ENCODE measurements at regions not wholly inside any gene's neighbourhood (a gene's known extent, or its start where the extent isn't known, plus 50 kb on each side); places are given as distances from the start of the nearest gene placed in this dataset.
"Not testable (repeated sequence)": the region's sequence is repeated elsewhere in the genome, so short reads cannot be mapped to it uniquely, and the experiment has no call there.

GRCh38 chr1:95536501-95536900 is 302.5 kb downstream of the RWDD3 start:
- DNase-seq: no peak

GRCh38 chr1:95537176-95537575 is 303.2 kb downstream of the RWDD3 start:
- DNase-seq: no peak

- DNase-seq: not testable (repeated sequence)
Observed at GRCh38 chr1:95538242-95538641, 304.2 kb downstream of the RWDD3 start.

- DNase-seq: no peak
Observed at GRCh38 chr1:95542936-95543335, 308.9 kb downstream of the RWDD3 start.

- DNase-seq: no peak
Observed at GRCh38 chr1:95547005-95547404, 313.0 kb downstream of the RWDD3 start.

- DNase-seq: no peak
Observed at GRCh38 chr1:95548211-95548610, 314.2 kb downstream of the RWDD3 start.

- DNase-seq: no peak
Observed at GRCh38 chr1:95551201-95551600, 317.2 kb downstream of the RWDD3 start.

GRCh38 chr1:95553595-95553994 is 319.6 kb downstream of the RWDD3 start:
- DNase-seq: no peak

- DNase-seq: no peak
Observed at GRCh38 chr1:95554408-95554807, 320.4 kb downstream of the RWDD3 start.

- no peak for DNase-seq
Observed at GRCh38 chr1:95558791-95559190, 324.8 kb downstream of the RWDD3 start.

- DNase-seq: no peak
Observed at GRCh38 chr1:95561346-95561745, 327.3 kb downstream of the RWDD3 start.

GRCh38 chr1:95562230-95562629 is 328.2 kb downstream of the RWDD3 start:
- DNase-seq: no peak

GRCh38 chr1:95572002-95572401 is 338.0 kb downstream of the RWDD3 start:
- no peak for DNase-seq

- DNase-seq: no peak
Observed at GRCh38 chr1:95572962-95573361, 339.0 kb downstream of the RWDD3 start.

GRCh38 chr1:95575291-95575690 is 341.3 kb downstream of the RWDD3 start:
- no peak for DNase-seq

- no peak for DNase-seq
Observed at GRCh38 chr1:95578462-95578861, 344.5 kb downstream of the RWDD3 start.

- no peak for DNase-seq
Observed at GRCh38 chr1:95582191-95582590, 348.2 kb downstream of the RWDD3 start.

GRCh38 chr1:95582746-95583145 is 348.7 kb downstream of the RWDD3 start:
- no peak for DNase-seq

GRCh38 chr1:95583661-95584210 is 349.7 kb downstream of the RWDD3 start:
- no peak for DNase-seq

- no peak for DNase-seq
Observed at GRCh38 chr1:95584315-95584714, 350.3 kb downstream of the RWDD3 start.

- no peak for DNase-seq
Observed at GRCh38 chr1:95604771-95605170, 370.8 kb downstream of the RWDD3 start.

GRCh38 chr1:95614197-95614596 is 380.2 kb downstream of the RWDD3 start:
- no peak for DNase-seq

- no peak for DNase-seq
Observed at GRCh38 chr1:95615421-95615820, 381.4 kb downstream of the RWDD3 start.

GRCh38 chr1:95620076-95620475 is 386.1 kb downstream of the RWDD3 start:
- DNase-seq: no peak

GRCh38 chr1:95622609-95623008 is 388.6 kb downstream of the RWDD3 start:
- DNase-seq: no peak

GRCh38 chr1:95625224-95625623 is 391.2 kb downstream of the RWDD3 start:
- DNase-seq: no peak
